ENCODE measurements at regions not wholly inside any gene's neighbourhood (a gene's known extent, or its start where the extent isn't known, plus 50 kb on each side); places are given as distances from the start of the nearest gene placed in this dataset.

- H4K20me1 ChIP-seq (ENCODE audit: insufficient read depth, low read length) = no peaks in the 10 kb centered on the region
- H3K27me3 Mint-ChIP-seq (ENCODE audit: low read depth, unreplicated experiment) = peaks cover 32% of the 10 kb centered on the region
- no peak overlapping the region for H3K4me3 Mint-ChIP-seq (ENCODE audit: unreplicated experiment)
- no peaks in the 10 kb centered on the region for H3K9me3 Mint-ChIP-seq (ENCODE audit: unreplicated experiment)
- H3K36me3 Mint-ChIP-seq (ENCODE audit: low read depth, unreplicated experiment) = no peaks in the 10 kb centered on the region
- H3K4me1 Mint-ChIP-seq (ENCODE audit: low read depth, unreplicated experiment) = no peaks in the 10 kb centered on the region
- TF ChIP-seq EZH2 (IDR thresholded peaks at IDR 0.05; ENCODE audit: insufficient read depth, low read length) (no peak), CTCF (IDR thresholded peaks at IDR 0.05; ENCODE audit: insufficient read depth, low read depth, low read length) (no peak)
- H3K36me3 ChIP-seq (ENCODE audit: insufficient read depth, low read length) = no peaks in the 10 kb centered on the region
- no peak overlapping the region for H3K4me3 ChIP-seq (ENCODE audit: insufficient read depth, low read depth, low read length)
- no peak overlapping the region for H2AFZ ChIP-seq (ENCODE audit: low read depth, low read length)
- no peaks in the 10 kb centered on the region for H3K27me3 ChIP-seq (ENCODE audit: insufficient read depth, low read length)
- peaks cover 10% of the 10 kb centered on the region for H3K4me1 ChIP-seq (ENCODE audit: insufficient read depth, low read length)
- H3K79me2 ChIP-seq (ENCODE audit: insufficient read depth, low read length) = no peaks in the 10 kb centered on the region
- DNase-seq (ENCODE audit: low read depth) = no peak
- H3K9me3 ChIP-seq (ENCODE audit: insufficient read depth, low read depth, low read length) = no peaks in the 10 kb centered on the region
- no peak overlapping the region for H3K27ac ChIP-seq (ENCODE audit: low read depth, low read length)
- no peak for FAIRE-seq
- no peak overlapping the region for H3K27ac Mint-ChIP-seq (ENCODE audit: unreplicated experiment)
- H3K4me2 ChIP-seq (ENCODE audit: low read length) = no peak overlapping the region
- no peak overlapping the region for H3K9ac ChIP-seq (ENCODE audit: low read length)
These were observed 122.5 kb upstream of the FGF3 start for GRCh38 chr11:69941546-69942332.

GRCh38 chr11:69942333-69942820, 123.2 kb upstream of the FGF3 start:
- no peak overlapping the region for H2AFZ ChIP-seq (ENCODE audit: low read depth, low read length)
- Mint-ChIP-seq H3K36me3 (ENCODE audit: low read depth, unreplicated experiment) (no peaks in the 10 kb centered on the region), H3K4me1 (ENCODE audit: low read depth, unreplicated experiment) (no peaks in the 10 kb centered on the region), H3K27me3 (ENCODE audit: low read depth, unreplicated experiment) (peaks cover 32% of the 10 kb centered on the region), H3K27ac (ENCODE audit: unreplicated experiment) (no peak overlapping the region), H3K9me3 (ENCODE audit: unreplicated experiment) (no peaks in the 10 kb centered on the region), H3K4me3 (ENCODE audit: unreplicated experiment) (no peak overlapping the region)
- no peak for DNase-seq (ENCODE audit: low read depth)
- H3K9me3 ChIP-seq (ENCODE audit: insufficient read depth, low read depth, low read length) = no peaks in the 10 kb centered on the region
- no peak overlapping the region for H3K4me2 ChIP-seq (ENCODE audit: low read length)
- no peak overlapping the region for H3K9ac ChIP-seq (ENCODE audit: low read length)
- H3K4me3 ChIP-seq (ENCODE audit: insufficient read depth, low read depth, low read length) = no peak overlapping the region
- no peaks in the 10 kb centered on the region for H3K27me3 ChIP-seq (ENCODE audit: insufficient read depth, low read length)
- no peaks in the 10 kb centered on the region for H3K36me3 ChIP-seq (ENCODE audit: insufficient read depth, low read length)
- H3K4me1 ChIP-seq (ENCODE audit: insufficient read depth, low read length) = peaks cover 12% of the 10 kb centered on the region
- TF ChIP-seq EZH2 (IDR thresholded peaks at IDR 0.05; ENCODE audit: insufficient read depth, low read length) = no peak
- no peak for TF ChIP-seq CTCF (IDR thresholded peaks at IDR 0.05; ENCODE audit: insufficient read depth, low read depth, low read length)
- no peak overlapping the region for H3K27ac ChIP-seq (ENCODE audit: low read depth, low read length)
- no peaks in the 10 kb centered on the region for H3K79me2 ChIP-seq (ENCODE audit: insufficient read depth, low read length)
- FAIRE-seq = no peak
- H4K20me1 ChIP-seq (ENCODE audit: insufficient read depth, low read length) = no peaks in the 10 kb centered on the region

- H3K27me3 Mint-ChIP-seq (ENCODE audit: low read depth, unreplicated experiment) = peaks cover 31% of the 10 kb centered on the region
- TF ChIP-seq CTCF (IDR thresholded peaks at IDR 0.05; ENCODE audit: insufficient read depth, low read depth, low read length) (no peak), EZH2 (IDR thresholded peaks at IDR 0.05; ENCODE audit: insufficient read depth, low read length) (no peak)
- Histone ChIP-seq H3K36me3 (ENCODE audit: insufficient read depth, low read length) (no peaks in the 10 kb centered on the region), H4K20me1 (ENCODE audit: insufficient read depth, low read length) (no peaks in the 10 kb centered on the region), H3K79me2 (ENCODE audit: insufficient read depth, low read length) (no peaks in the 10 kb centered on the region), H2AFZ (ENCODE audit: low read depth, low read length) (no peak overlapping the region), H3K27ac (ENCODE audit: low read depth, low read length) (no peak overlapping the region), H3K4me1 (ENCODE audit: insufficient read depth, low read length) (peaks cover 15% of the 10 kb centered on the region), H3K27me3 (ENCODE audit: insufficient read depth, low read length) (no peaks in the 10 kb centered on the region), H3K9me3 (ENCODE audit: insufficient read depth, low read depth, low read length) (no peaks in the 10 kb centered on the region), H3K4me2 (ENCODE audit: low read length) (no peak overlapping the region), H3K4me3 (ENCODE audit: insufficient read depth, low read depth, low read length) (no peak overlapping the region), H3K9ac (ENCODE audit: low read length) (no peak overlapping the region)
- no peak overlapping the region for H3K4me3 Mint-ChIP-seq (ENCODE audit: unreplicated experiment)
- H3K4me1 Mint-ChIP-seq (ENCODE audit: low read depth, unreplicated experiment) = peaks cover 2% of the 10 kb centered on the region
- no peak for DNase-seq (ENCODE audit: low read depth)
- no peak for FAIRE-seq
- no peaks in the 10 kb centered on the region for H3K9me3 Mint-ChIP-seq (ENCODE audit: unreplicated experiment)
- no peaks in the 10 kb centered on the region for H3K36me3 Mint-ChIP-seq (ENCODE audit: low read depth, unreplicated experiment)
- no peak overlapping the region for H3K27ac Mint-ChIP-seq (ENCODE audit: unreplicated experiment)
These were observed 123.8 kb upstream of the FGF3 start for GRCh38 chr11:69943066-69943465.
